ENCODE measurements at regions not wholly inside any gene's neighbourhood (a gene's known extent, or its start where the extent isn't known, plus 50 kb on each side); places are given as distances from the start of the nearest gene placed in this dataset.

DNA sequence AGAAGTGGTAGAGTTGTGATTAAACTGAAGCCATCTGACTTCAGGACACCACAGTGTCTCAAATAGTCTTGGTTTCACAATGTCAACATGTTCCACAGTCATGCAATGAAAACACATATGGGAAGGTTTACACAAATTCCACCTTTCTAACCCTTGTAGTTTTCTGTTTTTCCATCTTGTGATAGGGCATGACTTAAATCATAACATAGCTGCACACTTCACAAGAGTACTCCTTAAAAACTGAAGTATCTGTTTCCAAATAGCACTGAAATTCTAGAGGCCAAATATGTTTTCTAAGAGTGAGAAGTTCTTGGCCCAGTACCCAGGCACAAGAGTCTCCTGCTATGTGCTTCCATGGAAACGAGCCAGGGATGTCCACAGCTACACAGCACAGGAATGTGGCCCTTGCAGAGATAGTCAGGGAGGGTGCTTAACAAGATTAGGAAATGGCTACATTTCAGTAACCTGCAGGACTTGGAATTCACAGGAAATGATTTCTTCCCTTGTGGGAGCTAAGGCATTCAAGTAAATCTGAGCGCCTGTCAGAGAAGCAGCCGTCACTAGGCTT is 269.1 kb downstream of the NDFIP2 start:
- DNase-seq, result no peak

DNA sequence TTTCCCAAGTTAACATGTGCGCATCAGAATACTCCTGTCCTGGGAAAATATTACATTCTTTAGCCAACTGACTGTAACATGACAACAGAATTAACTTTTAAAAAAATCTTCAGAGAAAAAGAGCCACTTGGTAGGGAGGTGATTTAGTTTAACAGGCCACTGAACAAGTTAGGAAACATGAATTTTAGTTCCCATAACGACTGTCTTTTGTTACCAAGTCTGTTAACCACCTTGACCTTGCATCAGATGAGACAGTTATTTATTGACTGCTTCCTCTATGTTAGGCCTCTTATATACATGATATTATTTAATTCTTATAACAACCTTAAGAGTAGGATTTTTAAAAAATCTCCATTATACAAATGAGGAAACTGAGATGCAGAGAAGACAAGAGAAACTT is 268.6 kb downstream of the NDFIP2 start:
- DNase-seq, result no peak

DNA sequence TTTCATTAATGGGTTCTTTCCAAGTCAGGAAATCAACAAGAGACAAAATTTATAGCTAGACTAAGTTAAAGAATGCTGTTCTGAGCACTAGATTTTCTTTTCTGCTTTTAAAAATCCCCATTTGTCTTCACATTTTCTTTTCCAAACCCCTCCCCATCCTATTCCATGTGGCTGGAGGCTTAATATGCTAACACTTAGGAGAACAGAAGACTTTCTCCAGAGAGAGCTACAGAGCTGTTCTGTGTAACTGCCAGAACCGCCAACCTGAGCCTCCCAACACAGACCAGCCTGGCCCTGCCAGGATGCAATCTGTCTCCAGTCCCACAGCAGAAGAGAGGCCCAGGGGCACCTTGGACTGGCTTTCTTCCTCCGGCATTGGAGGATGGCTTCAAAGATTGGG is 264.1 kb downstream of the NDFIP2 start:
- no peak for DNase-seq

DNA sequence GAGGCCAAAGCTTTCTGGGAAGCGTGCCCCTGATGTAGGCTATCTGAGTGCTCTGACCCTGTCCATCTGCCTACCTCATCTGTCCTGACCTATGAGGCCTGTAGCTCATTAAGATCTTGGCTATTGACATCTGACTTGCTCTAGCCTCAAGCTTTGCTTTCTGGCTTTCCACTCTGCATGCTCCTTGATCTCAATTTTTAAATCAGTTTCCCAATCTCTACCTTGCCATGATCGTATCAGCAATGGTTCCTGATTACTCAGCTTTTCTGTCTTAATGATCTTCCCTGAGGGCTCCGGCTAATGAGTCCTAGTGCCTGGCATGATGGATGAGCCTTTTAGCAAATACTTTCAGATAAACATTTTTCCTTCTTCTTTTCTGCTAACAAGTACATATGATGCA is 262.0 kb downstream of the NDFIP2 start:
- no peak for DNase-seq

DNA sequence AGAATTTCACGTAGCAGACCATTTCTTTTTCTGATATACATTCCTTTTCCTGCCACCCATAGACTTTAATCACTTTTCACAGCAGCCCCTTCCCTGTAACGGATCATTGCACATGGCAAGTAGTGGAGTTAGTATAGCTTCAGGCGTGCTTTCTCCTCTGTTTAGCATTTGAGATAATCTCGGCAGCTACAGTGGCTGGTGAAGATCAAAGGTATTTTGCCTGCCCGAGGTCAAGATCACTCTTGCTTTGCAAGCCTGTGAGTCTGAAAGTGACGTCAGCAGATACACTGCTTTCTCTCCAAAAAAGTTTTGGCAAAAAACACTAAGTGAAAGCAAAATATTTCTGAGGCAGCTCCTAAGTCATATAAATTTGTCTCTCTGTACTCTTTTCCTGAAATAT is 260.0 kb downstream of the NDFIP2 start:
- no peak for DNase-seq

DNA sequence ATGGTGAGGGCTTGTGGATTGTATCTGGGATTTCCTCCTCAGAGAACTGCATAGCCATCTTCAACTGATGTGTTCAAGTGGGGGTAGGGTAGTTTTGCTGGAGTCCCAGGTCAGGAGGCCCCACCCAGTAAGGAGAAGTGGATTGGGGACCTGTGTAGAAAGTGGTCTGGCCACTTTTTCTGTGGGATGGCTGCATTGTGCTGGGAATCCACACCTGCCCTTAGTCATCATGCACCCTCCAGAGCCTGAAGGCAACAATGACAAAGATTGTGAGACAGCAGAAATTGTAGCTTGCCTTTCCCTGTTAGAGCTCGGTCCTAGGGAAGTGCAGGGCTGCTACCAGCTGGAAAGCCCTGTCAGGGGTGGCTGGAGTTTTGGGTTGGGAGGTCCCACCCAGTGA is 255.4 kb downstream of the NDFIP2 start:
- DNase-seq, result no peak

DNA sequence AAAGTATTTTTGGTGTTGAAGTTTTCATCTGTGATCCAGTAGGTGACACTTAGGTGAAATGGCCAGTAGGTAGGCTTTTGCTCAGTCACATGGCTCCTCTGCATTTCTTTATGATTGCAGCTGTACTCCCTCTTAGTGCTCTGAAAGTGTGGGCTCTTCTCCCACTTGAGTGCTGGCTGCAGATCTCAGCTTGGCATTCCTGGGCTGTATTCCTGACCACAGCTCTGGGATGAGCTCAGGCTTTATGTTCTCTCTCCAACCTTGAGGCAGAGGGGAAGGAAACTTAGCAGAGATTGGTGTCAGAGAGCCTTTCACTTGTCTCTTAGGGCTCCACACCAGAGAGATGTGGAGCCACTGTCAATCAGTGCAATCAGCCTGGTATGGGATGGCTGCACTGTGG is 254.3 kb downstream of the NDFIP2 start:
- DNase-seq, result no peak

DNA sequence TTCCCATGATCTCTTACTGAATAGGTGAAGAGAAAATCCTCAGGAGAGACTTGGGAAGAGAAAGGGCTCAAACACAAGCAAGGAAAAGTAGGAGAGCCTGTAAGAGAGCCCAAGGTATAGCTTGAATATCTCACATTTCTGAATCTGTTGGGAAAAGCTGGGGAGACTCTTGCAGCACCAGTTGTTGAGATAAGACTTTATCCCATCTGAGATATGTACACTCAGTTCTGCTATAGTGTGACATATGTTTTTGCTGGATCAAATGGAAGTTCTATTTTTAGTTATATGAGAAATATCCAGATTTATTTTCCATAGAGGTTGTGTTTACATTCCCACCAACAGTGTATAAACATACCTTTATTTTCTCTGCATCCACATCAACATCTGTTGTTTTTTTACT is 246.1 kb downstream of the NDFIP2 start:
- no peak for DNase-seq

DNA sequence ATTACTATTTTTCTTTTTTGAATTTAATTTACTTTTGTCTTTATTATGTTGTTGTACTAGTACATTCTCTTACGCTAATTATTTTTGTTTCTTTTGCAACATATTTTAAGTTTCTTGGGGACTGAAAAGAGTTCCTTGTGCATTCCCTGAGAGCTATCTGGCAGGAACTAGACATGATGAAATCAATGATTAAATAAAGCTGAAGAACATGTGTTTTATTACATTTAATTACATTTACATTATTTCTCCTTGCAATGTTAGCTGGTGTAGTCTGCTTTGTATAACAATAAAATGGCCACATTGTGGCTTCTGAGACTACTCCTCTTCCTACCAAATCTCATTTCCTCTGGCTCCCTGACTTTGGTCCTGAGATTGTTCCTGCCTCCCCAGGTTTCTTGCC is 244.9 kb downstream of the NDFIP2 start:
- DNase-seq, result no peak

DNA sequence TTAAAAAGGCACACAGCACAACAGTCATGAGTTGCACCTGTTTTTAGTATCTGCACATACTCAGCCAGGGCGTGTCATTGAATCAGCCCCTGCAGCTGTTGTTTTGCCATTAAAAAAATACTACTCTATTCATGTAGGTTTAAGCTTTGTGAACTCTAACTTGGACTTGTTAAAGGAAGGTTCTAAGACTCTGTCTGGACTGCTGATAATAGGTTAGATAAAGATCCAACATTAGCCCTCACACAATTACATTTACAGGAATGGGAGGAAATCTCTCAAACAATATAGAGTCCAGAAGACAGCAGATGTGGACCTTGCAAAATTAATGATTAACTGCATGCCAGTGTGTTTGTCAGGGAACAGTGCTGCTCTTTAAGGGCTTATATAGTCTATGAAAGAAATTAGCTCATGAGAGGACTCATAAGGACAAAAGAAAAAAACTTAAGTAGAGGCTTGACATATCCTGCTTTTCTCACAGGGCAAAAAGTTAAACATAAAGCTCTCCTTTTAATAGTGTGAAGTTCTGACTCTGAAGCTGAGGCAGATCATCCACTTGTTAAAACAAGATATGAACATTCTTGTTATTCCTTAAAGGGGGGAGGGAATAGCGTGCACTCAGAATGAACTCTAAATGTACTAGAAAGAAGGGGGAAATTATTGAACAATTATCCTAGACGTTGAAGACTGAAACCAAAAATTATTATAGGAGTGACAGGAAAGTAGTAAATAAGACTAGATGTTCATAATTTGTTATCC is 243.6 kb downstream of the NDFIP2 start:
- DNase-seq, result no peak

DNA sequence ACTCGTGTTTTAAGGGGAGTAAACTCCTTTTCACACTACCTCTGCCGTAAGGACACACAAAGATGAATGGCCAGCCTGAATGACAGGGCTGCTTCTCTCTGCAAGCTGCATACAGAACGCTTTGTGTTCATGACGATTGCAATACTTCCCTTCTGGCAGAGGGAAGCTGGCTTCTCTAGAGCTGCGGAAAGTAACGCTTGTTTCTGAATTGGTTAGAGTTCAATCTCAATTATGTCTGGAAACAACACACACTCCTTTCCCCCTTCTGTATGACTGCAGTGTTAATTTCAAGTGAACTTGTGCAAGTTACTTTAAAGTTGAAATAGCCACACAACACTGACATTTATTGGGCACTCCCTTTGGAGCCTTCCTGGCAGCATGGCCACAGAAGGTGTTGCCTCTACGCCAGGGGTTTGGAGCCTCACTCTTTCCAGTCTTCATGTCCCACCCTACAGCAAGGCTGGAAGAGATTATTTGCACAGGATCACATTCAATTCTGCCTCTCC is 242.6 kb downstream of the NDFIP2 start:
- no peak for DNase-seq

DNA sequence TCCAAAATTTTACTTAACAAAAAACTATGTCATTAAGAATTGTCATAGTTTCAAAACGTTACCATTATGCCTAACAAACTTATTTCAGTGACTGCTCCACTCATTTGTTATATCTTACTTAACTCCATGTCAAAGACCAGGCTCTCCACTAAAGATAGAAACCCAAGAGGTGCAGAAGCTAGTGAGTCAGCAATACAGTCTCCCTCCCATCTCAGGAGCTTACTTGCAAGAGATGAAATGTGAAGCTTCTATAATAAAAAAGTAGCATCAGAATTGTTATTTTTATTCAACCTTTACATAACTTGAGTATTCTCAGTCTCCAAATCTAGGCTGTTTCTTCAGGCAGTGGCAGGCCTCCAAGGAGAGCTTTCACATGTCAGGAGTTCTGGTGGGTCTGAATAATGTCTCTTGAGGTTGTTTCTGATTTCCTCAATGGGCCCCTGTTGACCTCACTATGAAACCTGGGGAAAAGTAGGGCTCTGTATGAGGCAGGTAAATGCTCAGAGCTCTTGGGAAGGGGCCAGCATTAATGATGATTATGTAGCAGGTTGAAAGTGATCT is 242.0 kb downstream of the NDFIP2 start:
- no peak for DNase-seq

DNA sequence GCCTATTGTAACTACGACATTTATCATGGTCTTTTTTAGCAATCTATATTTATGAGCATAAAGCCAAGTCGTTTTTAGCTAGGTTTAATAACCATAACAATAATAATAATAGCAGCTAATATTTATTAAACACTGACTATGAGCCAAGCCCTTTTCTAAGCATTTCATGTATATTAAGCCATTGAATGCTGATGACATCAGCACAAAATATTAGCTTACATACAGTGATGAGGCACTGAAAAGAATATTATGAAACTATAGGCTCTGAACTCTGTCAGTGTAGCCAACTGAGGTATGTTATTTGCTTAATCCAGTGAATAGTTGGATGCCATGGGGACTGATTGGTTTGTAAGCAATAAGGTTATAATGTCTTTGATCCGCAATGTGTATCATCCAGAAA is 235.2 kb downstream of the NDFIP2 start:
- no peak for DNase-seq

DNA sequence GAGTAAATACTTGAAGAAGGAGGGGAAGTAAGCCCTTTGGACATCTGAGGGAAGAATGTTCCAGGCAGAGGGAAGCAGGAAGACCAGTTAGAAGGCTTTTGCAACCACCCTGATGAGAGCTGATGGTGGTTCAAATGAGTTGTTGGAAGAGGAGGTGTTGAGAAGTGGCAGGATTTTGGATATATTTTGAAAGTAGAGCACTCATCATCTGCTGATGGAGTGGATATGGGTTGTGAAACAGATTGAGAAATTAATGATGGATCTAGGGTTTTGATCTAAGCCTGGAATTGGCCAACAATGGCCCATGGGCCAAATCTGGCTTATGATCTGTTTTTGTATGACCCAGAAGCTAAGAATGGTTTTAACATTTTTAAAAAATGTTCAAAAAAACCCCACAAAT is 230.7 kb downstream of the NDFIP2 start:
- no peak for DNase-seq

DNA sequence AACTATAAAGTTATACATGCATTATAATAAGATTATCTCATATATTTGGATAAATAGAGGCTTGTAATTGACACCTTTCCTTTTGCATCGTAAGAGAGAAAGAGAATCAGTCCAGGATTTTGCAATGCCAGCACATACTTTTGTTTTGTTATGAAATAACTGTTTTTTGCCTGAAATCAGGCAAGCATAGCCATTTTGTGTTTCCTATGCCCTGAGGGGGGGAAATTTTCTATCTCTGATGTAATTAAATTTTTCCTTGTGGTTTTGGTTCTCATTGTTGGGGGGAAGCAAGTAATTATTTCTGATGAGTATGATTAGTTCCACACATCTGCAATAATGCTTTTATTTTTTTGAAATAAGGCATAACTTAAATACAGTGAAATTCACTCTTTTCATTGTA is 229.4 kb downstream of the NDFIP2 start:
- DNase-seq, result no peak

DNA sequence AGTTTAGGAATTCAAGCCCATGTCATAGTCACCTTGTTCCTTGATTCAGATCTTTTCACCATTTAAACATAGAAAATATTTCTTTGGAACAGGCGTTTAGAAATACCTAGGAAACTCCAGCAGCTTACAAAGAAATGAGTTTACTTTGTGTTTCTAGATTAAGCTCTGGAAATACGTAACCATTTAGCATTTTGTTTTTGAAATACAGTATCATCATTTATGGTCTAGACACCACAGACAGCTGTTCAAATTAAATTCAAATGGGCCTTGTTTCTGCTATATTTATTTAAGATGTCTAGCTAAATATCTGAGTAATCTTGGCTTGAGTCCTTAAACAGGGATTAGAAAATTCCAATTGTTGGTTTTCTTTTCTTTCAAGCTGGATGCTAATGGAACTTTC is 228.5 kb downstream of the NDFIP2 start:
- DNase-seq, result no peak

DNA sequence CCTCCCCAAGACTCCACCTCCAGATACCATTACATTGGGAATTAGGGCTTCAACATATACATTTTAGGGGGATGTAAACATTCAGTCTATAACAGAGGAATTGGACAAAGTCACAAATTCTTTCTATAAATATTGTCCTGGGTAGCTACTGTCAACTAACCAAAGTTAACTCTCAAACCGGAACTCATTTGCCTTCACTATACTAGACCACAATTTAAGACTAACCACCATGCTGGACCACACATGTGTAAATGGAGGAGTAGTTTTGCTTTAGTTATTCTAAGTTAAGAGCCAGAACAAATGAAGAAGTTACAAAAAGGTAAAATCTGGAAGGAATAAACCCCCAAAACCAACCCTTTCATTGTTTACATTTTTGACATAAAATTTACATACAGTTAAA is 222.8 kb downstream of the NDFIP2 start:
- no peak for DNase-seq

DNA sequence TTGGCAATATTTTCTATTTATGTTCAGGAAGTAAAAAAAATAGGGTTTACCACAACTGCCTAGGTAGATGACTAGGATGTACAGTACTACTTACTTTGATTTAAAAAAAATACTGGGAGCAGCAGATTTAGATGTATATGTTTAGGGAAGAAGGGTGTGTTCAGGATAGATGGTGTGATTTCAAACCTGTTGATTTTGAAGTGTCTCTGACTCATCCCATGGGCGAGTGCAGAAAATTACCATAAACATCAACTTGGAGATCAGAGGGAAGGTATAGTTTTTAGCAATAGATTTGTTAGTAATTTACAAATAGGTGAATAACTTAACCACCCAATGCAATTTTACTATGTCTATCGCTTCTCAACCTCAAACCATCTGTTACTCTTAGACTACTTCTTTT is 214.8 kb downstream of the NDFIP2 start:
- DNase-seq, result no peak

DNA sequence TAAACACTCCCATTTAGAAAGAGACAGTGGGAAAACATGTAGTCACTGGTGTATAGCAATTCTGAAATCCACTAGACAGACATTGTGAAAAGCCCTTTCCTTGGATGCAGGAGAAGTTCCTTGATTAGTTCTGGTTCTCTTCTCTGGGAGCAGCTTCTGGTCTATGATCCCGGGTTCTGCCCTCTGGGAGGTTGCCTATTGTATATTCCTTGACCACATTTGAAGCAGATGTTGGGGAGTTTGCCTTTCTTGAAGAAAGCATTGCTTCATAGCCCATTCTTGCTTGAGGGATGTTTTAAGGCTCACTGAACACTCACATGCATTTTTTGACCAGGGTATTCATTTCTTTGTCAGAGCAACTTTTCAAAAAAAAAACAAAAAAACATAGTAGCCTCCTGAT is 211.9 kb downstream of the NDFIP2 start:
- no peak for DNase-seq

DNA sequence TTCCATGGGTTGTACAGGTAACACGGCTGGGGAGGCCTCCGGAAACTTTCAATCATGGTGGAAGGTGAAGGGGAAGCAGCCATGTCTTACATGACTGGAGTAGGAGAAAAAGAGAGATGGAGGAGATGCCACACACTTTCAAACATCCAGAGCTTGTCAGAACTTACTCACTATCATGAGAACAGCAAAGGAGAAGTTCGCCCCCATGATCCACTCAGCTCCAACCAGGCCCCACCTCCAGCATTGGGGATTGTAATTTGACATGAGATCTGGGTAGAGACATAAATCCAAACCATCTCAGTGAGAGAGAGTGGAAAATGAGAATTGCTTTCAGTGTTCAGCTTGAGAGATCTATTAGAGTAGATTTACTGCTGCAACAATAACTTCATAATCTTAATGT is 210.9 kb downstream of the NDFIP2 start:
- no peak for DNase-seq

DNA sequence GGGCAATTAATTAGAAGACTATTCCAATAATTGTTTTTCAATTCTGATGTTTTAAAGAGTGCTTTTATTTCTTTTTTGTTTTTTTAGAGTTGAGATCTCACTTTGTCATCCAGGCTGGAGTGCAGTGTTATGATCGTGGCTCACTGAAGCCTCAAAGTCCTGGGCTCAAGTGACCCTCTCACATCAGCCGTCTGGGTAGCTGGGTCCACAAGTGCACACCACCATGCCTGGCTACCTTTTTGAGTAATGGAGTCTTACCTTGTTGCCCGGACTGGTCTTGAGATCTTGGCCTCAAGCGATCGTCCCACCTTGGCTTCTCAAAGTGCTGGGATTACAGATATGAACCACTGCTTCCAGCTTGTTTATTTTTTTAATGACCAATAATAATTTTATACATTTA is 207.8 kb downstream of the NDFIP2 start:
- DNase-seq, result no peak

DNA sequence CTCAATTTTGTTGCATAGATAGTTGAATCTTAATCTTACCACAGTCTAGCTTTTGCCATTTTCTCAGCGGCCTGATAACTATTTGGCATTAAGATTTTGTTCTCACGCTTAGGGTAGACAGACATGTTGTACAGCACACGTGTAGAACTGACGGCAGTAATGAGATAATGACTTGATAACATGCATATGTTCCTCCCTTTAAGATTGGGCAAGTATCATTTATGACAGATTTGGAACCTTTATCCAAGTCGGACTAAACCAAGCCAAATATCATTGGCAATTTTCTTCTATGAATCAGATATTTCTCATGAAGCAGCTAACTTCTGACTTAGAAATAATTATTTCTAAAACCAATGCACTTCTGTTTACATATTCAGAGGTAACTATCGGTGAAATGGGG is 205.5 kb downstream of the NDFIP2 start:
- DNase-seq, result no peak

DNA sequence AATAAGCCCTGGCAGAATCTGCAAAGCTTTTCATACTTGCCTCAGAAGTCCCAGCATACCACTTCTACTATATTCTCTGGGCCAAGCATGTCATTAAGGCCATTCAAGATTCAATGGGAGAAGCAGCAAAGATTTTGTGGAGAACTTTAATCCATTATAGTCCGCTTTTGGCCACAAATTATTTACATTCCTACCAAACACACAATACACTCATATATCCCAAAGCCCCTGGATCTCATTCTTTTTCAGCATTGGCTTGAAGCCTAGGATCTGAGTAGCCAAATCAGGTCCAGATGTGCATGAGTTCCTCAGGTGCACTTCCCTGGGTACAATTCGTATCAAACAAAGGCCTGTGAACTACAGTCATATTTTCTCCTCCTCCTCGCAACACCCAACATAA is 203.4 kb downstream of the NDFIP2 start:
- no peak for DNase-seq

DNA sequence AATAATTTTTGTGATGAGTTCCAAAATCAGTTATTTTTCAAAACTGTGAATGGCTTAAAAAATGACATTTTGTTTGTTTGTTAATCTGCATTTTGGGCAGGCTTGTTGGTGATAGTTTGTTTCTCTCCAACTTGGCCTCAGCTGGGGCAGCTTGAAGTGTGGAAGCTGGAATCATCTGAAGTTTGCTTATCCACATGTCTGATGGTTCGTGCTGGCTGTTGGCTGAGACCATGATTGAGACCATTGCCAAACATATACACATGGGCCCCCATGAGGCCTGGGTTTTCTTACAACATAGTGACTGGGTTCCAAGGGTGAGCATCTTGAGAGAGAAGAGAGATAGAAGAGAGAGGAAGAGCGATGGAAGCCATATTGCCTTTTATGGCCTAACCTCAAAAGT is 201.2 kb downstream of the NDFIP2 start:
- no peak for DNase-seq

DNA sequence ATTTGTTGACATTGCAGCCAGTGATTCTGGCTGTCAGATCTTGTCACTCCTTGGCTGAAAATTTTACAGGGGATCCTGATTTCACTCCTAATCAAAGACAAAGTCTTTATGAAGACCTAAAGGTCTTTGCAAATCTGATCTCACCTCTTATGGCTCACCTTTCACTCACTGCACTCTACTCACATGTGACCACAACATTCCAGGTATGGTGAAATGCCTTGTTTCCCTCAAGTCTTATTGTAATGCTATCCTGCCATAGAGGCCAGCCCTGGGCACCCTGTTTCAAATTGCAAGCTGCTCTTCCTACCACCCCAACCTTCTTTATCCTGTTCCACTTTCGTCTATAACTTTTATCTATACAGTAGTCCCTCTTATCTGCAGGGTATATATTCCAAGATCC is 200.1 kb downstream of the NDFIP2 start:
- DNase-seq, result no peak
